ENCODE measurements at regions not wholly inside any gene's neighbourhood (a gene's known extent, or its start where the extent isn't known, plus 50 kb on each side); places are given as distances from the start of the nearest gene placed in this dataset.
"Not testable (repeated sequence)": the region's sequence is repeated elsewhere in the genome, so short reads cannot be mapped to it uniquely, and the experiment has no call there.

DNA sequence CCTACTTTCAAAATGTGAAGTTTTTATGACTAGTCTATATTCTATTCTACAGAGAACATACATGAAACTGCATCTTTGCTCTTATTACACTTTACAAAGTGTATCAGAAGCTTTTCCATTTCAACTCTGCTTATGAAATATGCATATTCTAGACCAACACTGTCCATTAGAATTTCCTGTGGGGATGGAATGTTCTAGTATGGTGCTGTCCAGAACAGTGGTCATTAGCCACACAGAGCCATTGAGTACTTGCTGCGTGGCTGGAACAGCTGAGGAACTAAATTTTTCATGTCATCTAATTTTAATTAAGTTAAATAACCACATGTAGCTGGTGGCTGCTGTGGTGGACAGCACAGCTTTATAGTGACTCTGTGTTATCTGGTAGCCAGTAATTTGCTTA lies 105.9 kb upstream of the PDE10A start:
- no peaks in the 10 kb centered on the region for H3K36me3 ChIP-seq (replicated peaks; ENCODE audit: insufficient read depth, low read length)
- H3K27ac ChIP-seq (ENCODE audit: low read length) = no peak overlapping the region
- H2AFZ ChIP-seq (ENCODE audit: low read length) = no peak overlapping the region
- no peaks in the 10 kb centered on the region for H3K9me3 ChIP-seq (replicated peaks; ENCODE audit: insufficient read depth, low read length)
- no peaks in the 10 kb centered on the region for H3K27me3 ChIP-seq (replicated peaks; ENCODE audit: insufficient read depth, low read length)
- H3K4me1 ChIP-seq (ENCODE audit: low read length) = no peaks in the 10 kb centered on the region
- no peak overlapping the region for H3K9ac ChIP-seq (ENCODE audit: low read length)
- no peaks in the 10 kb centered on the region for H4K20me1 ChIP-seq (ENCODE audit: insufficient read depth, low read length)
- H3K79me2 ChIP-seq (ENCODE audit: low read length) = no peaks in the 10 kb centered on the region
- no peak overlapping the region for H3K4me3 ChIP-seq (ENCODE audit: low read length)
- no peak for DNase-seq
- no peak for TF ChIP-seq EZH2 (optimal IDR thresholded peaks at IDR 0.05; ENCODE audit: low read depth, low read length)
- no peaks in the 10 kb centered on the region for H3F3A ChIP-seq (ENCODE audit: insufficient read depth, low read length)
- H3K9me2 ChIP-seq (replicated peaks; ENCODE audit: insufficient read depth, low read length) = no peaks in the 10 kb centered on the region
- no peak overlapping the region for H3K4me2 ChIP-seq (ENCODE audit: low read depth, low read length)

DNA sequence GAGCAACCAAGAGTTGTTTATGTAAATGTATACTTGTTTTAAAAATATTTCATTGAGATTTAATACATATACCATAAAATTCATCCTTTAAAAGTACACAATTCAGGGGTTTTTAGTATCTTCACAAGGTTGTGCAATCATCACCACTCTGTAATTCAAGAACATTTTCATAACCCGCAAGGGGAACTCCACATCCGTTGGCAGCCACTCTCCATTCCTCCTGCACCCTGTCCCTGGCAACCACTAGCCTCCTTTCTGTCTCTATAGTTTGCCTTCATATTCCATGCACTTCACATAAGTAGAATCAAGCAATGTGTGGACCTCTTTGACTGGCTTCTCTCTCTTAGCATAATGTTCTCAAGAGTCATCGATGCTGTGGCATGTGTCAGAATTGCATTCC lies 104.2 kb upstream of the PDE10A start:
- no peak overlapping the region for H3K9ac ChIP-seq (ENCODE audit: low read length)

GRCh38 chr6:165766457-165766856 lies 103.4 kb upstream of the PDE10A start:
- H3F3A ChIP-seq (ENCODE audit: insufficient read depth, low read length) = no peaks in the 10 kb centered on the region
- no peak overlapping the region for H3K4me3 ChIP-seq (ENCODE audit: low read length)
- H3K27me3 ChIP-seq (replicated peaks; ENCODE audit: insufficient read depth, low read length) = no peaks in the 10 kb centered on the region
- H3K4me1 ChIP-seq (ENCODE audit: low read length) = no peaks in the 10 kb centered on the region
- H3K9me2 ChIP-seq (replicated peaks; ENCODE audit: insufficient read depth, low read length) = no peaks in the 10 kb centered on the region
- H3K79me2 ChIP-seq (ENCODE audit: low read length) = no peaks in the 10 kb centered on the region
- no peak overlapping the region for H2AFZ ChIP-seq (ENCODE audit: low read length)
- no peaks in the 10 kb centered on the region for H3K9me3 ChIP-seq (replicated peaks; ENCODE audit: insufficient read depth, low read length)
- H3K4me2 ChIP-seq (ENCODE audit: low read depth, low read length) = no peak overlapping the region
- H3K9ac ChIP-seq (ENCODE audit: low read length) = no peak overlapping the region
- H3K36me3 ChIP-seq (replicated peaks; ENCODE audit: insufficient read depth, low read length) = no peaks in the 10 kb centered on the region
- no peaks in the 10 kb centered on the region for H4K20me1 ChIP-seq (ENCODE audit: insufficient read depth, low read length)
- TF ChIP-seq, protein P1, sequence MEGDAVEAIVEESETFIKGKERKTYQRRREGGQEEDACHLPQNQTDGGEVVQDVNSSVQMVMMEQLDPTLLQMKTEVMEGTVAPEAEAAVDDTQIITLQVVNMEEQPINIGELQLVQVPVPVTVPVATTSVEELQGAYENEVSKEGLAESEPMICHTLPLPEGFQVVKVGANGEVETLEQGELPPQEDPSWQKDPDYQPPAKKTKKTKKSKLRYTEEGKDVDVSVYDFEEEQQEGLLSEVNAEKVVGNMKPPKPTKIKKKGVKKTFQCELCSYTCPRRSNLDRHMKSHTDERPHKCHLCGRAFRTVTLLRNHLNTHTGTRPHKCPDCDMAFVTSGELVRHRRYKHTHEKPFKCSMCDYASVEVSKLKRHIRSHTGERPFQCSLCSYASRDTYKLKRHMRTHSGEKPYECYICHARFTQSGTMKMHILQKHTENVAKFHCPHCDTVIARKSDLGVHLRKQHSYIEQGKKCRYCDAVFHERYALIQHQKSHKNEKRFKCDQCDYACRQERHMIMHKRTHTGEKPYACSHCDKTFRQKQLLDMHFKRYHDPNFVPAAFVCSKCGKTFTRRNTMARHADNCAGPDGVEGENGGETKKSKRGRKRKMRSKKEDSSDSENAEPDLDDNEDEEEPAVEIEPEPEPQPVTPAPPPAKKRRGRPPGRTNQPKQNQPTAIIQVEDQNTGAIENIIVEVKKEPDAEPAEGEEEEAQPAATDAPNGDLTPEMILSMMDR (IDR thresholded peaks at IDR 0.05; ENCODE audit: low read length) = no peak
- TF ChIP-seq EZH2phosphoT487 (IDR thresholded peaks at IDR 0.05; ENCODE audit: low read length) (no peak), EZH2 (optimal IDR thresholded peaks at IDR 0.05; ENCODE audit: low read depth, low read length) (no peak)
- H3K27ac ChIP-seq (ENCODE audit: low read length) = no peak overlapping the region
- DNase-seq = peak; percentile 17

More for the DNA sequence above, 104.2 kb upstream of the PDE10A start:
- Histone ChIP-seq H3K27ac (ENCODE audit: low read length) (no peak overlapping the region), H3K27me3 (replicated peaks; ENCODE audit: insufficient read depth, low read length) (no peaks in the 10 kb centered on the region), H3K4me1 (ENCODE audit: low read length) (no peaks in the 10 kb centered on the region), H3F3A (ENCODE audit: insufficient read depth, low read length) (no peaks in the 10 kb centered on the region), H3K9me3 (replicated peaks; ENCODE audit: insufficient read depth, low read length) (no peaks in the 10 kb centered on the region), H3K36me3 (replicated peaks; ENCODE audit: insufficient read depth, low read length) (no peaks in the 10 kb centered on the region), H3K4me3 (ENCODE audit: low read length) (no peak overlapping the region), H3K9me2 (replicated peaks; ENCODE audit: insufficient read depth, low read length) (no peaks in the 10 kb centered on the region), H2AFZ (ENCODE audit: low read length) (no peak overlapping the region), H4K20me1 (ENCODE audit: insufficient read depth, low read length) (no peaks in the 10 kb centered on the region), H3K4me2 (ENCODE audit: low read depth, low read length) (no peak overlapping the region), H3K79me2 (ENCODE audit: low read length) (no peaks in the 10 kb centered on the region)
- TF ChIP-seq, protein P1 (IDR thresholded peaks at IDR 0.05; ENCODE audit: low read length) = no peak
- TF ChIP-seq EZH2 (optimal IDR thresholded peaks at IDR 0.05; ENCODE audit: low read depth, low read length) (no peak), EZH2phosphoT487 (IDR thresholded peaks at IDR 0.05; ENCODE audit: low read length) (no peak)
- no peak for DNase-seq

DNA sequence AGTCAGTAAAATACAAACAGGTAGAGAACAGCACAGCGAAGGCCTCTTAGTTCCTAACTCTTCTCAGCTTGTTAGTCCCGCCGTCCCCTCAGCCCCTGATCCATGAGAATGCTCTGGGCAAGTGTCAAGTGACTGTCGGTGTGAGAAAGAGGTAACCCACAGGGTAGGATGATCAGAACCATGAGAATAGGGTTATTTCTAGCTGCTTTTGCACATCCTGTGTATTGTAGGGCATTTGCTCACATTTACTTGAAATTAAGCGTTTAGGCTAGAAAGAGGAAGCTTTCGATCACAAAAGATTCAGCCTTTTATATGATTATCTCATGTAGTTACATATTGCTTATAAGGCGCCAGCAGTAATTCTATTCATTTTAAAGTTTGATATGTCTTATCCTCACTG lies 103.0 kb upstream of the PDE10A start:
- Histone ChIP-seq H3K27me3 (replicated peaks; ENCODE audit: insufficient read depth, low read length) (no peaks in the 10 kb centered on the region), H3K9me2 (replicated peaks; ENCODE audit: insufficient read depth, low read length) (no peaks in the 10 kb centered on the region), H3K9me3 (replicated peaks; ENCODE audit: insufficient read depth, low read length) (no peaks in the 10 kb centered on the region), H3K36me3 (replicated peaks; ENCODE audit: insufficient read depth, low read length) (no peaks in the 10 kb centered on the region), H3K4me2 (ENCODE audit: low read depth, low read length) (no peak overlapping the region), H3K9ac (ENCODE audit: low read length) (no peak overlapping the region), H4K20me1 (ENCODE audit: insufficient read depth, low read length) (no peaks in the 10 kb centered on the region), H3K4me3 (ENCODE audit: low read length) (no peak overlapping the region), H3F3A (ENCODE audit: insufficient read depth, low read length) (no peaks in the 10 kb centered on the region), H3K27ac (ENCODE audit: low read length) (no peak overlapping the region), H3K4me1 (ENCODE audit: low read length) (no peaks in the 10 kb centered on the region), H2AFZ (ENCODE audit: low read length) (no peak overlapping the region), H3K79me2 (ENCODE audit: low read length) (no peaks in the 10 kb centered on the region)
- no peak for DNase-seq
- TF ChIP-seq, protein P1 (IDR thresholded peaks at IDR 0.05; ENCODE audit: low read length) = no peak
- TF ChIP-seq EZH2phosphoT487 (IDR thresholded peaks at IDR 0.05; ENCODE audit: low read length) (no peak), EZH2 (optimal IDR thresholded peaks at IDR 0.05; ENCODE audit: low read depth, low read length) (no peak)

GRCh38 chr6:165765256-165765655 lies 102.2 kb upstream of the PDE10A start:
- not testable (repeated sequence) for H4K20me1 ChIP-seq (ENCODE audit: insufficient read depth, low read length); DNase-seq; H3K4me1 ChIP-seq (ENCODE audit: low read length); H3K9ac ChIP-seq (ENCODE audit: low read length); H3K79me2 ChIP-seq (ENCODE audit: low read length); H3K4me2 ChIP-seq (ENCODE audit: low read depth, low read length); H3K27me3 ChIP-seq (replicated peaks; ENCODE audit: insufficient read depth, low read length); H3K4me3 ChIP-seq (ENCODE audit: low read length); H3K9me3 ChIP-seq (replicated peaks; ENCODE audit: insufficient read depth, low read length); H3K27ac ChIP-seq (ENCODE audit: low read length); H2AFZ ChIP-seq (ENCODE audit: low read length); H3K9me2 ChIP-seq (replicated peaks; ENCODE audit: insufficient read depth, low read length); H3K36me3 ChIP-seq (replicated peaks; ENCODE audit: insufficient read depth, low read length); H3F3A ChIP-seq (ENCODE audit: insufficient read depth, low read length)

All from MM.1S (cell line).